Chondrocyte (in vitro differentiated cells): ENCODE measurements at regions not wholly inside any gene's neighbourhood (a gene's known extent, or its start where the extent isn't known, plus 50 kb on each side); places are given as distances from the start of the nearest gene placed in this dataset.

ENCODE experiments used
- DNase-seq: peaks from one replicate; pipeline ENCODE4 v3.0.0; 2021; ENCODE audit warnings: mixed read lengths, low spot score
- H3K27ac Mint-ChIP-seq: one replicate; pipeline ENCODE4 v1.8.0; 2021; ENCODE audit warnings: mild to moderate bottlenecking, moderate library complexity, mixed read lengths; ENCODE audit not compliant: unreplicated experiment
- H3K27me3 Mint-ChIP-seq: 2 replicates; pipeline ENCODE4 v1.8.0; 2021; ENCODE audit warnings: low read depth, mixed read lengths
- H3K36me3 Mint-ChIP-seq: 2 replicates; pipeline ENCODE4 v1.8.0; 2021; ENCODE audit warnings: low read depth, mixed read lengths
- H3K4me1 Mint-ChIP-seq: 2 replicates; pipeline ENCODE4 v1.8.0; 2021; ENCODE audit warnings: low read depth, mild to moderate bottlenecking, mixed read lengths
- H3K4me3 Mint-ChIP-seq: one replicate; pipeline ENCODE4 v1.8.0; 2021; ENCODE audit warnings: mild to moderate bottlenecking, moderate library complexity, mixed read lengths; ENCODE audit not compliant: unreplicated experiment
- H3K9me3 Mint-ChIP-seq: 2 replicates; pipeline ENCODE4 v1.8.0; 2021; ENCODE audit warnings: low read depth, mixed read lengths
- CTCF ChIP-seq: fragments of 200-600 bp; sonication (generic); IDR thresholded peaks from 2 replicates; pipeline ENCODE4 v1.5.0; 2021; ENCODE audit warnings: antibody characterized with exemption, mild to moderate bottlenecking, moderate library complexity

DNA sequence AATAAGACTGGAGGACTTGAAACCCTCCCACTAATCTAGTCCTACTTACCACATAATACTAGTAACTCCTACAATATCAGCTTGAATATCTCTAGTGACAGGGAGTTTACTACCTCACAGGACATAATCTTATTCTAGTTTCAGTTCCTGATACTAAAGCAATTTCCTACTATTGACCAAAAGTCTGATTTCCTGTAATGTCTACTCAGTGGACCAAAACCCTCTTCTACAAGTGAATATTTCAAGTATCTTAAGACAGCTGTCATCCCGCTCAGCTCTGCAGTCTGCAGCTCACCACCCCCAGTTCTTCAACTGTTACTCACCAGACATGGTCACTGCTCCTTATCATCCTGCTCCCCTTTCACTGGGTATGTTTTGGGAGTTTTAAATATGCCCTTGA lies 70.8 kb upstream of the TMCC3 start:
- no peak for DNase-seq
- H3K4me3 Mint-ChIP-seq = no peak overlapping the region
- no peaks in the 10 kb centered on the region for H3K36me3 Mint-ChIP-seq
- TF ChIP-seq CTCF = no peak
- H3K27me3 Mint-ChIP-seq = no peaks in the 10 kb centered on the region
- H3K27ac Mint-ChIP-seq = no peak overlapping the region
- no peaks in the 10 kb centered on the region for H3K9me3 Mint-ChIP-seq
- peaks cover 10% of the 10 kb centered on the region for H3K4me1 Mint-ChIP-seq

DNA sequence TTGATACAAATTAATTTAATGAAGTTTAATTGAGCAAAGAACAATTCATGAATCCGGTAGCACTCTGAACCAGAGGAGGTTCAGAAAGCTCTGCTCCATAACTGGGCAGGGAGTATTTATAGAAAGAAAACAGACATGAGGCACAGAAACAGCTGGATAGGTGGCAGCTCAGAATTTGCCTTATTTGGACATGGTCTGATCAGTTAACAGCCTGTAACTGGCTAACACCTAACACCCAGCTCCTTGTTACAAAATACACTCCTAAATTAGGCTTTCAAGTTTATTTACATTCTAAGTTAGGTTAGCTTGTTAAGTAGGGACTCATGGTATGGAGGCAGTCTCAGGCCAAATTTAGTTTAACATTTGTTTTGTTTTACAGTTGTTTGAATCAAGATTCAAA lies 67.8 kb upstream of the TMCC3 start:
- no peaks in the 10 kb centered on the region for H3K9me3 Mint-ChIP-seq
- H3K36me3 Mint-ChIP-seq = no peaks in the 10 kb centered on the region
- no peak overlapping the region for H3K27ac Mint-ChIP-seq
- peaks cover 13% of the 10 kb centered on the region for H3K4me1 Mint-ChIP-seq
- no peaks in the 10 kb centered on the region for H3K27me3 Mint-ChIP-seq
- no peak for TF ChIP-seq CTCF
- no peak overlapping the region for H3K4me3 Mint-ChIP-seq
- DNase-seq = no peak

- no peak for TF ChIP-seq CTCF
- H3K4me3 Mint-ChIP-seq = no peak overlapping the region
- H3K4me1 Mint-ChIP-seq = peaks cover 13% of the 10 kb centered on the region
- no peaks in the 10 kb centered on the region for H3K9me3 Mint-ChIP-seq
- no peak for DNase-seq
- no peaks in the 10 kb centered on the region for H3K27me3 Mint-ChIP-seq
- no peak overlapping the region for H3K27ac Mint-ChIP-seq
- no peaks in the 10 kb centered on the region for H3K36me3 Mint-ChIP-seq
These were observed 67.3 kb upstream of the TMCC3 start for GRCh38 chr12:94717656-94718055.

DNA sequence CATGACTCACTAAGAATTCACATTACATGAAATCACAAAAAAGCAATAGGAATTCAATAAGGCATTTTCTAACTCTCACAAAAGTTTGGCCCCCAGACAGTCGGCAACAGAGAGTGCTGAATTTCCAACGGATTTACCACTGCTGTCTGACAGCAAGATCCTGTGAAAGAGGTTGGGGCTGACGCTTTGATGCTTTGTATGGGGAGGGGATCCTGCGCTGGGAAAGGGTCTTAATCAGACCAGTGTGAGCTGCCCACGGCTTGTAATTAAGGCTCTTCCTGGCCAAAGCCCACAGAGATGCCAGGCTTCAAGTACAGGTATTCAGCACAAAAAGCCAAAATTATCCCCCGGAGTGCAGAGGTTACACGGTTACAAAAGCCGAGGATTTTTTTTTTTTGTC lies 66.8 kb upstream of the TMCC3 start:
- DNase-seq = no peak
- no peaks in the 10 kb centered on the region for H3K9me3 Mint-ChIP-seq
- no peak overlapping the region for H3K4me3 Mint-ChIP-seq
- TF ChIP-seq CTCF = no peak
- H3K36me3 Mint-ChIP-seq = no peaks in the 10 kb centered on the region
- peaks cover 13% of the 10 kb centered on the region for H3K4me1 Mint-ChIP-seq
- no peaks in the 10 kb centered on the region for H3K27me3 Mint-ChIP-seq
- H3K27ac Mint-ChIP-seq = no peak overlapping the region

DNA sequence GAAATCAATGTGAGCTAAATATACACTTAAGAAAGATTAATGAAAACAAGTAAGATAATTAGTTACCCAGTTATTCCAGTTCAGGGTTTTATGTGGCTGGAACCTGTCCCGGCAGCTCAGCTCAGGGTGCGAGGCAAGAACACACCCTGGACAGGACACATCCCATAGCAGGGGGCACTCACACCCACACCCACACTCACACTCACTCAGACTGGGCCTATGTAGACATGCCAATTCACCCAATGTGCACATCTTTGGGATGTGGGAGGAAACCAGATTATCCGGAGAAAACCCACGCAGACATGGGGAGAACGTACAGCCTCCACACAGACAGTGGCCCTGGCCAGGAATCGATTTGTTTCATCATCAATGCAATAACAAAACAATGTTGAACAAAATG lies 66.0 kb upstream of the TMCC3 start:
- no peak overlapping the region for H3K27ac Mint-ChIP-seq
- no peaks in the 10 kb centered on the region for H3K27me3 Mint-ChIP-seq
- no peak for TF ChIP-seq CTCF

More for the DNA sequence above, 66.0 kb upstream of the TMCC3 start:
- Mint-ChIP-seq H3K9me3 (no peaks in the 10 kb centered on the region), H3K36me3 (no peaks in the 10 kb centered on the region), H3K4me3 (no peak overlapping the region), H3K4me1 (peaks cover 13% of the 10 kb centered on the region)
- DNase-seq = no peak
